ENCODE measurements at regions not wholly inside any gene's neighbourhood (a gene's known extent, or its start where the extent isn't known, plus 50 kb on each side); places are given as distances from the start of the nearest gene placed in this dataset.

DNA sequence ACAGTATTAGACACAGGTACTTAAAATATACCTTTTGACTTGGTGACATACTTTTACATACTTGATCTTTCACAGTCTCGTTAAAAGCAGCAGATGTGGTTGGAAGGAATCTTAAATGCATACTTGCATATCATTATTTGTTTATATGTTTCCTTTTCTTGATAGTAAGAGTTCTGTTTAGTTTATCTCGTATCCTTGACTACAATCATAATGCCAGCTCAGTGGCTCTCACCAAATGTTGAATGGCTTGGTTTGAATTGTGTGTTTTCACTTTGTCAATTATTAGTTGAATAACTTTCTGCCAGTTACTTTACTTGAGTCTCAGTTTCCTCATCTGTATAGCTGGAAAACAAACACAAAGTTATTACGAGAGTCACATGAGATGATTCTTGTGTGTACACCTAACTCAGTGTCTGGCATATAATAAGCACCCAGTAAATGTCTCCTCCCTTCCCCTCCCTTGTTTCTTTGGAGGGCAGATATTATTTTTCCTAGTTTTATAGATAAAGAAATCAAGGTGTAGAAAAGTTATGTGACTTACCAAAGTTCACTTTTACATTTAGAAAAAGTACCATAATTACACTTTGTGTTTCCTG lies 131.6 kb upstream of the IVNS1ABP start:
- Histone ChIP-seq H3K36me3 (replicated peaks; ENCODE audit: insufficient read depth, low read length) (no peaks in the 10 kb centered on the region), H3K4me1 (ENCODE audit: low read length) (no peaks in the 10 kb centered on the region), H4K20me1 (ENCODE audit: insufficient read depth, low read length) (no peaks in the 10 kb centered on the region), H2AFZ (ENCODE audit: low read length) (no peak overlapping the region), H3K79me2 (ENCODE audit: low read length) (no peaks in the 10 kb centered on the region), H3F3A (ENCODE audit: insufficient read depth, low read length) (no peaks in the 10 kb centered on the region), H3K27ac (ENCODE audit: low read length) (no peak overlapping the region), H3K9me3 (replicated peaks; ENCODE audit: insufficient read depth, low read length) (no peaks in the 10 kb centered on the region), H3K9ac (ENCODE audit: low read length) (no peak overlapping the region), H3K27me3 (replicated peaks; ENCODE audit: insufficient read depth, low read length) (no peaks in the 10 kb centered on the region), H3K4me3 (ENCODE audit: low read length) (no peak overlapping the region), H3K4me2 (ENCODE audit: low read depth, low read length) (no peak overlapping the region), H3K9me2 (replicated peaks; ENCODE audit: insufficient read depth, low read length) (no peaks in the 10 kb centered on the region)
- TF ChIP-seq, protein P1, sequence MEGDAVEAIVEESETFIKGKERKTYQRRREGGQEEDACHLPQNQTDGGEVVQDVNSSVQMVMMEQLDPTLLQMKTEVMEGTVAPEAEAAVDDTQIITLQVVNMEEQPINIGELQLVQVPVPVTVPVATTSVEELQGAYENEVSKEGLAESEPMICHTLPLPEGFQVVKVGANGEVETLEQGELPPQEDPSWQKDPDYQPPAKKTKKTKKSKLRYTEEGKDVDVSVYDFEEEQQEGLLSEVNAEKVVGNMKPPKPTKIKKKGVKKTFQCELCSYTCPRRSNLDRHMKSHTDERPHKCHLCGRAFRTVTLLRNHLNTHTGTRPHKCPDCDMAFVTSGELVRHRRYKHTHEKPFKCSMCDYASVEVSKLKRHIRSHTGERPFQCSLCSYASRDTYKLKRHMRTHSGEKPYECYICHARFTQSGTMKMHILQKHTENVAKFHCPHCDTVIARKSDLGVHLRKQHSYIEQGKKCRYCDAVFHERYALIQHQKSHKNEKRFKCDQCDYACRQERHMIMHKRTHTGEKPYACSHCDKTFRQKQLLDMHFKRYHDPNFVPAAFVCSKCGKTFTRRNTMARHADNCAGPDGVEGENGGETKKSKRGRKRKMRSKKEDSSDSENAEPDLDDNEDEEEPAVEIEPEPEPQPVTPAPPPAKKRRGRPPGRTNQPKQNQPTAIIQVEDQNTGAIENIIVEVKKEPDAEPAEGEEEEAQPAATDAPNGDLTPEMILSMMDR (IDR thresholded peaks at IDR 0.05; ENCODE audit: low read length) = no peak
- no peak for TF ChIP-seq EZH2phosphoT487 (IDR thresholded peaks at IDR 0.05; ENCODE audit: low read length)
- no peak for TF ChIP-seq EZH2 (optimal IDR thresholded peaks at IDR 0.05; ENCODE audit: low read depth, low read length)
- DNase-seq = no peak

DNA sequence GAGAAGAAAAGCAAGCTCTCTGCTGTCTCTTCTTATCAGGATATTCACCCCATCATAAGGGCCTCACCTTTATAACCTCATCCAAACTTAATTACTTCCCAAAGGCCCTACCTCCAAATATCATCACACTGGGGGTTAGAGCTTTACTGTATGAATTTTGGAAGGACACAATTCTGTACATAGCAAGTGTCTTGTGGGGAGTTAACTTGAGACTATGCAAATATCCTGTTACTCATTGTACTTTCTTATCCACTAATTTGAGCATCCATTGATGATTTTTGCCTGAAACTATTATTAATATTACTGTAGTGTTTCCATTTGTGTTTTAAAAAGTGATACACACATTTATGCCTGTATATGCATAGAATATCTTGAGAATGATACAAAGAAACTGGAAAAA lies 129.1 kb upstream of the IVNS1ABP start:
- Histone ChIP-seq H3K27me3 (replicated peaks; ENCODE audit: insufficient read depth, low read length) (no peaks in the 10 kb centered on the region), H3K4me2 (ENCODE audit: low read depth, low read length) (no peak overlapping the region), H3K27ac (ENCODE audit: low read length) (no peak overlapping the region), H3K9me3 (replicated peaks; ENCODE audit: insufficient read depth, low read length) (no peaks in the 10 kb centered on the region), H3K9me2 (replicated peaks; ENCODE audit: insufficient read depth, low read length) (no peaks in the 10 kb centered on the region), H4K20me1 (ENCODE audit: insufficient read depth, low read length) (no peaks in the 10 kb centered on the region), H3K36me3 (replicated peaks; ENCODE audit: insufficient read depth, low read length) (no peaks in the 10 kb centered on the region), H3K4me1 (ENCODE audit: low read length) (no peaks in the 10 kb centered on the region), H3K9ac (ENCODE audit: low read length) (no peak overlapping the region), H3K79me2 (ENCODE audit: low read length) (no peaks in the 10 kb centered on the region), H3K4me3 (ENCODE audit: low read length) (no peak overlapping the region), H2AFZ (ENCODE audit: low read length) (no peak overlapping the region), H3F3A (ENCODE audit: insufficient read depth, low read length) (no peaks in the 10 kb centered on the region)
- no peak for DNase-seq
- no peak for TF ChIP-seq EZH2phosphoT487 (IDR thresholded peaks at IDR 0.05; ENCODE audit: low read length)
- TF ChIP-seq EZH2 (optimal IDR thresholded peaks at IDR 0.05; ENCODE audit: low read depth, low read length) = no peak
- TF ChIP-seq, protein P1 (IDR thresholded peaks at IDR 0.05; ENCODE audit: low read length) = no peak

DNA sequence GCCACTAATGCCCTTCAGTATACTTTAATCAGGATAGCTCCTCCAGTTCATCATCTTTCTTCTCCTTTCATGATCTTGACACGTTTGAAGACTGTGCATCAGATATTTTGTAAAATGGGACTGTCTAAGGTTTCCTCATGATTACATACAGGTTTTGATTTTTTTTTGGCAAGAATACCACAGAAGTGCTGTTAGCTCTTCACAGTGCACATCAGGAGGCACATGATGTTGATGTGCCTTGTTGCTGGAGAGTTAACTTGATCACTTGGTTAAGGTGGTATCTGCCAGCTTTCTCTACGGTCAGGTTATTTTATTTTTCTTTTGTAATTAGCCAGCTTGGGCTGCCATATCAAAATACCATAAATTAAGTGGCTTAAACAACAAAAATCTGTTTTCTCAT lies 128.6 kb upstream of the IVNS1ABP start:
- H3K4me1 ChIP-seq (ENCODE audit: low read length) = no peaks in the 10 kb centered on the region
- H3K9me2 ChIP-seq (replicated peaks; ENCODE audit: insufficient read depth, low read length) = no peaks in the 10 kb centered on the region
- no peaks in the 10 kb centered on the region for H3K36me3 ChIP-seq (replicated peaks; ENCODE audit: insufficient read depth, low read length)
- no peaks in the 10 kb centered on the region for H4K20me1 ChIP-seq (ENCODE audit: insufficient read depth, low read length)
- H3K4me3 ChIP-seq (ENCODE audit: low read length) = no peak overlapping the region
- H3K4me2 ChIP-seq (ENCODE audit: low read depth, low read length) = no peak overlapping the region
- no peaks in the 10 kb centered on the region for H3K9me3 ChIP-seq (replicated peaks; ENCODE audit: insufficient read depth, low read length)
- no peaks in the 10 kb centered on the region for H3F3A ChIP-seq (ENCODE audit: insufficient read depth, low read length)
- H3K79me2 ChIP-seq (ENCODE audit: low read length) = no peaks in the 10 kb centered on the region
- no peak overlapping the region for H3K9ac ChIP-seq (ENCODE audit: low read length)
- TF ChIP-seq, protein P1 (IDR thresholded peaks at IDR 0.05; ENCODE audit: low read length) = no peak
- TF ChIP-seq EZH2phosphoT487 (IDR thresholded peaks at IDR 0.05; ENCODE audit: low read length) = no peak
- TF ChIP-seq EZH2 (optimal IDR thresholded peaks at IDR 0.05; ENCODE audit: low read depth, low read length) = no peak
- H3K27ac ChIP-seq (ENCODE audit: low read length) = no peak overlapping the region
- no peak overlapping the region for H2AFZ ChIP-seq (ENCODE audit: low read length)
- H3K27me3 ChIP-seq (replicated peaks; ENCODE audit: insufficient read depth, low read length) = no peaks in the 10 kb centered on the region
- DNase-seq = no peak
